Kidney epithelial cell (primary cell): ENCODE measurements at regions not wholly inside any gene's neighbourhood (a gene's known extent, or its start where the extent isn't known, plus 50 kb on each side); places are given as distances from the start of the nearest gene placed in this dataset.
"Not testable (repeated sequence)": the region's sequence is repeated elsewhere in the genome, so short reads cannot be mapped to it uniquely, and the experiment has no call there.

Source experiments
- DNase-seq: peaks from one replicate; pipeline ENCODE4 v3.0.0-alpha.2; 2010; ENCODE audit warnings: low read depth
- H3K27me3 ChIP-seq: 2 replicates; pipeline ENCODE4 v1.6.0; 2011; ENCODE audit warnings: low read length; ENCODE audit not compliant: control insufficient read depth, insufficient read depth
- H3K36me3 ChIP-seq: 2 replicates; pipeline ENCODE4 v1.5.1; 2011; ENCODE audit warnings: low read length; ENCODE audit not compliant: control insufficient read depth, insufficient read depth
- H3K4me3 ChIP-seq: 2 replicates; pipeline ENCODE4 v1.5.1; 2011; ENCODE audit warnings: low read depth, mild to moderate bottlenecking, control low read depth, low read length
- CTCF ChIP-seq: IDR thresholded peaks from 2 replicates; pipeline ENCODE4 v1.5.1; 2011; ENCODE audit warnings: mild to moderate bottlenecking, moderate library complexity, low read length, control low read depth, inconsistent platforms; ENCODE audit not compliant: insufficient read depth, poor library complexity, severe bottlenecking

DNA sequence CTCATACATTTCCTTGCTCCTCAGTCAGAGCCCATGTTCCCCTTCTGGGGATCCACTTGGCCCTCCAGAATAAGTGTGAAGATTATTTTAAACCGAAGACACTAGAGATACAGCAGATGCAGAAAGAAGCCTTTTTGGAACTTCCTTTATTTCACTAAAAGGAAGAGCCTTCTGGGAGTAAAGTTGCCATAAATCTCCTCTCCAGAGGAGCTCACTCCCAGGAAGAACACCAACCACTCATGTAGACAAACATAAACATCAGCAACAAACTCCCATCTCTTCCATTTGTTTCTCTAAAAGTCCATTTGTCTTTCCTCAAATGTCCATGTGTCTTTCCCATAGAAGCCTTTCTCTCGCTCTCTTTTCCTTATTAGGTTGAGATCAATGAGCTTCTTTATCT is 62.4 kb upstream of the MSH6 start:
- no peak for TF ChIP-seq CTCF
- no peaks in the 10 kb centered on the region for H3K27me3 ChIP-seq
- no peak for DNase-seq
- no peak overlapping the region for H3K4me3 ChIP-seq
- no peaks in the 10 kb centered on the region for H3K36me3 ChIP-seq

- Histone ChIP-seq H3K36me3 (no peaks in the 10 kb centered on the region), H3K4me3 (no peak overlapping the region), H3K27me3 (no peaks in the 10 kb centered on the region)
- no peak for TF ChIP-seq CTCF
- no peak for DNase-seq
Observed at GRCh38 chr2:47720036-47720435, 62.9 kb upstream of the MSH6 start.

DNA sequence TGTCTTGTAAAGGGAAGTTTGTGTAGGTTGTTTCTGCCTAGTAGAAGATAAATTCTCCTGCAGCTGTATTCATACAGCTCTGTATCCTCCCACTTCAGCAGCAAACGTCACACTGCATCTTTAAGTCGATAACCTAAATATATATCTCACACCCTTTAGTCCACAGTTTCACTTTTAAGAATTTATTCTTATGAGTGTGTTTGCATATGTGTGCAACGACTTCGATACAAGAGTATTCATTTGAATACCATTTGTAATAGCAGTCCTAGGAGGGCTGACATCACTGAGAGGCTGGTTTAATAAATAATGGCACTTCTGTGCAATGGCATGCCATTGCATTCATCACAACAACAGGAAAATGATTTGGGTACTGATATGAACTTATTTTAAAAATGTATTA is 63.8 kb upstream of the MSH6 start:
- Histone ChIP-seq H3K36me3 (no peaks in the 10 kb centered on the region), H3K27me3 (no peaks in the 10 kb centered on the region), H3K4me3 (no peak overlapping the region)
- no peak for DNase-seq
- TF ChIP-seq CTCF, result no peak

GRCh38 chr2:47716307-47716706 is 66.6 kb upstream of the MSH6 start:
- not testable (repeated sequence) for H3K4me3 ChIP-seq, DNase-seq, H3K36me3 ChIP-seq, H3K27me3 ChIP-seq

- Histone ChIP-seq H3K4me3 (no peak overlapping the region), H3K27me3 (no peaks in the 10 kb centered on the region), H3K36me3 (no peaks in the 10 kb centered on the region)
- DNase-seq, result no peak
- no peak for TF ChIP-seq CTCF
Observed at GRCh38 chr2:47715552-47715951, 67.4 kb upstream of the MSH6 start.

DNA sequence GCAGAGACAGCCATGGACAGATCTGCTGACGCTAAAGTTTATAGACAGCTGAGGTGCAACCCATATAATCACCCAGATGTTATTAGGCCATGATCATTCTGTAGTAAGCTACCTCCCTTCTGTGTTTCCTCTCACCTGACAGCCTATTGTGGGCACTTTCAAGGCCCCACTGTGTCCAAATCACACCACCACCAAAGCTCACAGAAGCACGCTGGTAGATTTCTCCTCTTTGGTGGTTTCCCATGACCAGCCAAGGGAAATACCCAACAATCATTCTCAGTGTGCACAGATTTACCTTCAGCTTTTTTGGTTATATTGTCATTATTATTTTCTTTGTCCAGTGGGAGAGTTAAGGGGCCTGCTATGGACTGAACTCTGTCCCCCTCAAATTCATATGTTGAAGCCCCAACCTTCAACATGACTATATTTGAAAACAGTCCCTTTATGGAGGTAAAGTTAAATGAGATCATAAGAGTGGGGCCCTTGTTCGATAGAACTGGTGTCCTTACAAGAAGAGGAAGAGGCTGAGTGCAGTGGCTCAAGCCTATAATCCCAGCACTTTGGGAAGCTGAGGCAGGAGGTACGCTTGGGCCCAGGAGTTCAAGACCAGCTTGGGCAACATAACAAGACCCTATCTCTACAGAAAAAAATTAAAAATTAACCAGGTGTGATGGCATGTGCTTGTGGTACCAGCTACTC is 74.0 kb upstream of the MSH6 start:
- TF ChIP-seq CTCF, result no peak
- H3K27me3 ChIP-seq, result no peaks in the 10 kb centered on the region
- no peaks in the 10 kb centered on the region for H3K36me3 ChIP-seq
- DNase-seq, result no peak
- no peak overlapping the region for H3K4me3 ChIP-seq
